WTC11 (cell line): ENCODE measurements at regions not wholly inside any gene's neighbourhood (a gene's known extent, or its start where the extent isn't known, plus 50 kb on each side); places are given as distances from the start of the nearest gene placed in this dataset.

ENCODE experiments used
- ATAC-seq: fragments of 200-7000 bp; cut with Tn5 transposase; 2 replicates; pipeline ENCODE4 v1.10.0; 2021; ENCODE audit warnings: mild to moderate bottlenecking, moderate library complexity
- CTCF ChIA-PET: fragments of 300-600 bp; sonication (Branson Sonifier 250); formaldehyde crosslinking; loops from one replicate; lab custom pipeline; 2021; ENCODE audit warnings: antibody characterized with exemption; lab: Charles Lee
- POLR2A ChIA-PET: fragments of 350-600 bp; sonication (Branson Sonifier 250); formaldehyde crosslinking; loops from one replicate; lab custom pipeline; 2021; ENCODE audit warnings: antibody characterized with exemption; lab: Charles Lee
- DNase-seq: peaks from one replicate; pipeline ENCODE4 v3.0.0; 2021; ENCODE audit warnings: low spot score
- H3K27ac Mint-ChIP-seq: 2 replicates; pipeline ENCODE4 v1.8.0; 2021; ENCODE audit warnings: mixed read lengths
- H3K27me3 Mint-ChIP-seq: 2 replicates; pipeline ENCODE4 v1.8.0; 2021; ENCODE audit warnings: low read depth, mild to moderate bottlenecking, moderate library complexity, mixed read lengths
- H3K36me3 Mint-ChIP-seq: 2 replicates; pipeline ENCODE4 v1.8.0; 2021; ENCODE audit warnings: mixed read lengths
- H3K4me1 Mint-ChIP-seq: 2 replicates; pipeline ENCODE4 v1.8.0; 2022; ENCODE audit warnings: mixed read lengths
- H3K4me3 Mint-ChIP-seq: 2 replicates; pipeline ENCODE4 v1.8.0; 2021; ENCODE audit warnings: mild to moderate bottlenecking, moderate library complexity, mixed read lengths
- H3K9me3 Mint-ChIP-seq: 2 replicates; pipeline ENCODE4 v1.8.0; 2021; ENCODE audit warnings: mixed read lengths
- ATF1 ChIP-seq: sonication (generic); formaldehyde crosslinking; IDR thresholded peaks from 2 replicates; pipeline ENCODE4 v1.8.1; 2023; ENCODE audit warnings: mild to moderate bottlenecking, moderate library complexity, missing genetic modification reagents
- CREB1 ChIP-seq: sonication (generic); formaldehyde crosslinking; IDR thresholded peaks from 2 replicates; pipeline ENCODE4 v1.8.0; 2023; ENCODE audit warnings: mild to moderate bottlenecking, missing genetic modification reagents
- ESRRA ChIP-seq: sonication (generic); formaldehyde crosslinking; IDR thresholded peaks from 2 replicates; pipeline ENCODE4 v1.8.1; 2022; ENCODE audit warnings: mild to moderate bottlenecking, missing genetic modification reagents, borderline replicate concordance
- HMGA2 ChIP-seq: fragments of 250-450 bp; sonication (Bioruptor Pico); IDR thresholded peaks from 2 replicates; pipeline ENCODE4 v1.4.0; 2021; ENCODE audit warnings: mild to moderate bottlenecking, moderate library complexity
- NR3C1 ChIP-seq: sonication (generic); formaldehyde crosslinking; conservative IDR thresholded peaks from 2 replicates; pipeline ENCODE4 v1.8.1; 2023; ENCODE audit warnings: low read depth, mild to moderate bottlenecking, missing genetic modification reagents
- TEAD1 ChIP-seq: sonication (generic); formaldehyde crosslinking; IDR thresholded peaks from 2 replicates; pipeline ENCODE4 v1.8.0; 2022; ENCODE audit warnings: mild to moderate bottlenecking, missing genetic modification reagents
- TEAD4 ChIP-seq: sonication (generic); formaldehyde crosslinking; IDR thresholded peaks from 2 replicates; pipeline ENCODE4 v1.8.0; 2022; ENCODE audit warnings: mild to moderate bottlenecking, missing genetic modification reagents
- ZNF121 ChIP-seq: sonication (generic); formaldehyde crosslinking; IDR thresholded peaks from 2 replicates; pipeline ENCODE4 v1.8.0; 2023; ENCODE audit warnings: missing genetic modification reagents
- TF ChIP-seq, protein P1 (sequence below): sonication (generic); formaldehyde crosslinking; IDR thresholded peaks from 2 replicates; pipeline ENCODE4 v1.8.0; 2022; ENCODE audit warnings: mild to moderate bottlenecking, missing genetic modification reagents
- TF ChIP-seq, protein P2 (sequence below): fragments of 250-450 bp; sonication (Bioruptor Pico); IDR thresholded peaks from 2 replicates; pipeline ENCODE4 v1.9.0; 2021; ENCODE audit warnings: mild to moderate bottlenecking
- TF ChIP-seq, protein P3 (sequence below): sonication (generic); formaldehyde crosslinking; IDR thresholded peaks from 2 replicates; pipeline ENCODE4 v1.8.1; 2023; ENCODE audit warnings: mild to moderate bottlenecking, missing genetic modification reagents
- TF ChIP-seq, protein P4 (sequence below): fragments of 250-450 bp; sonication (Bioruptor Pico); conservative IDR thresholded peaks from 2 replicates; pipeline ENCODE4 v1.9.0; 2021; ENCODE audit warnings: mild to moderate bottlenecking
- TF ChIP-seq, protein P5 (sequence below): sonication (generic); formaldehyde crosslinking; IDR thresholded peaks from 2 replicates; pipeline ENCODE4 v1.8.0; 2022; ENCODE audit warnings: mild to moderate bottlenecking, missing genetic modification reagents
- TF ChIP-seq, protein P6 (sequence below): sonication (generic); formaldehyde crosslinking; IDR thresholded peaks from 2 replicates; pipeline ENCODE4 v1.8.0; 2023; ENCODE audit warnings: missing genetic modification reagents, mild to moderate bottlenecking, borderline replicate concordance
- TF ChIP-seq, protein P7 (sequence below): sonication (generic); formaldehyde crosslinking; conservative IDR thresholded peaks from 2 replicates; pipeline ENCODE4 v1.8.1; 2023; ENCODE audit warnings: mild to moderate bottlenecking, low read depth, missing genetic modification reagents, moderate library complexity
- TF ChIP-seq, protein P8 (sequence below): sonication (generic); formaldehyde crosslinking; IDR thresholded peaks from 2 replicates; pipeline ENCODE4 v1.8.1; 2023; ENCODE audit warnings: mild to moderate bottlenecking, missing genetic modification reagents, moderate library complexity

DNA sequence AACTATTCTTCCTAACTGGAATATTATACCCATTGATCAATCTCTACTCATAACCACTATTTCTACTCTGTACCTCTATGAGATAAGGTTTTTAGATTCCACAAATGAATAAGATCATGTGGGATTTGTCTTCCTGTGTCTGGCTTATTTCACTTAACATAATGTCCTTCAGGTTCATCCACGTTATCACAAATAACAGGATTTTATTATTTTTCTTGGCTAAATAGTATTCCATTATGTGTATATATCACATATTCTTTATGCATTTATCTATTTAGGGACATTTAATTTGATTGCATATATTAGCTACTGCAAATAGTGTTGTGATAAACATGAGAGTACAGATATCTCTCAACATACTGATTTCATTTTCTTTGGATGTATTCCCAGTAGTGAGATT, 823.0 kb upstream of the ADGRB3 start:
- no peak for ATAC-seq
- DNase-seq, result no peak
- Mint-ChIP-seq H3K4me1 (no peaks in the 10 kb centered on the region), H3K4me3 (no peak overlapping the region), H3K36me3 (peaks cover 43% of the 10 kb centered on the region), H3K27me3 (no peaks in the 10 kb centered on the region; the same call in 1 of the 2 replicates), H3K9me3 (peaks cover 46% of the 10 kb centered on the region), H3K27ac (no peak overlapping the region)
- ChIA-PET POLR2A (no interaction called here), CTCF (no interaction called here)
- TF ChIP-seq, protein P1, sequence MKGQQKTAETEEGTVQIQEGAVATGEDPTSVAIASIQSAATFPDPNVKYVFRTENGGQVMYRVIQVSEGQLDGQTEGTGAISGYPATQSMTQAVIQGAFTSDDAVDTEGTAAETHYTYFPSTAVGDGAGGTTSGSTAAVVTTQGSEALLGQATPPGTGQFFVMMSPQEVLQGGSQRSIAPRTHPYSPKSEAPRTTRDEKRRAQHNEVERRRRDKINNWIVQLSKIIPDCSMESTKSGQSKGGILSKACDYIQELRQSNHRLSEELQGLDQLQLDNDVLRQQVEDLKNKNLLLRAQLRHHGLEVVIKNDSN (CRISPR knock-in tag), result no peak
- TF ChIP-seq, protein P2, sequence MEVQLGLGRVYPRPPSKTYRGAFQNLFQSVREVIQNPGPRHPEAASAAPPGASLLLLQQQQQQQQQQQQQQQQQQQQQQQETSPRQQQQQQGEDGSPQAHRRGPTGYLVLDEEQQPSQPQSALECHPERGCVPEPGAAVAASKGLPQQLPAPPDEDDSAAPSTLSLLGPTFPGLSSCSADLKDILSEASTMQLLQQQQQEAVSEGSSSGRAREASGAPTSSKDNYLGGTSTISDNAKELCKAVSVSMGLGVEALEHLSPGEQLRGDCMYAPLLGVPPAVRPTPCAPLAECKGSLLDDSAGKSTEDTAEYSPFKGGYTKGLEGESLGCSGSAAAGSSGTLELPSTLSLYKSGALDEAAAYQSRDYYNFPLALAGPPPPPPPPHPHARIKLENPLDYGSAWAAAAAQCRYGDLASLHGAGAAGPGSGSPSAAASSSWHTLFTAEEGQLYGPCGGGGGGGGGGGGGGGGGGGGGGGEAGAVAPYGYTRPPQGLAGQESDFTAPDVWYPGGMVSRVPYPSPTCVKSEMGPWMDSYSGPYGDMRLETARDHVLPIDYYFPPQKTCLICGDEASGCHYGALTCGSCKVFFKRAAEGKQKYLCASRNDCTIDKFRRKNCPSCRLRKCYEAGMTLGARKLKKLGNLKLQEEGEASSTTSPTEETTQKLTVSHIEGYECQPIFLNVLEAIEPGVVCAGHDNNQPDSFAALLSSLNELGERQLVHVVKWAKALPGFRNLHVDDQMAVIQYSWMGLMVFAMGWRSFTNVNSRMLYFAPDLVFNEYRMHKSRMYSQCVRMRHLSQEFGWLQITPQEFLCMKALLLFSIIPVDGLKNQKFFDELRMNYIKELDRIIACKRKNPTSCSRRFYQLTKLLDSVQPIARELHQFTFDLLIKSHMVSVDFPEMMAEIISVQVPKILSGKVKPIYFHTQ (CRISPR knock-in tag), result no peak
- no peak for TF ChIP-seq ATF1 (CRISPR knock-in tag)
- no peak for TF ChIP-seq NR3C1 (CRISPR knock-in tag)
- TF ChIP-seq, protein P3, sequence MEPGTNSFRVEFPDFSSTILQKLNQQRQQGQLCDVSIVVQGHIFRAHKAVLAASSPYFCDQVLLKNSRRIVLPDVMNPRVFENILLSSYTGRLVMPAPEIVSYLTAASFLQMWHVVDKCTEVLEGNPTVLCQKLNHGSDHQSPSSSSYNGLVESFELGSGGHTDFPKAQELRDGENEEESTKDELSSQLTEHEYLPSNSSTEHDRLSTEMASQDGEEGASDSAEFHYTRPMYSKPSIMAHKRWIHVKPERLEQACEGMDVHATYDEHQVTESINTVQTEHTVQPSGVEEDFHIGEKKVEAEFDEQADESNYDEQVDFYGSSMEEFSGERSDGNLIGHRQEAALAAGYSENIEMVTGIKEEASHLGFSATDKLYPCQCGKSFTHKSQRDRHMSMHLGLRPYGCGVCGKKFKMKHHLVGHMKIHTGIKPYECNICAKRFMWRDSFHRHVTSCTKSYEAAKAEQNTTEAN (CRISPR knock-in tag), result no peak
- TF ChIP-seq, protein P4, sequence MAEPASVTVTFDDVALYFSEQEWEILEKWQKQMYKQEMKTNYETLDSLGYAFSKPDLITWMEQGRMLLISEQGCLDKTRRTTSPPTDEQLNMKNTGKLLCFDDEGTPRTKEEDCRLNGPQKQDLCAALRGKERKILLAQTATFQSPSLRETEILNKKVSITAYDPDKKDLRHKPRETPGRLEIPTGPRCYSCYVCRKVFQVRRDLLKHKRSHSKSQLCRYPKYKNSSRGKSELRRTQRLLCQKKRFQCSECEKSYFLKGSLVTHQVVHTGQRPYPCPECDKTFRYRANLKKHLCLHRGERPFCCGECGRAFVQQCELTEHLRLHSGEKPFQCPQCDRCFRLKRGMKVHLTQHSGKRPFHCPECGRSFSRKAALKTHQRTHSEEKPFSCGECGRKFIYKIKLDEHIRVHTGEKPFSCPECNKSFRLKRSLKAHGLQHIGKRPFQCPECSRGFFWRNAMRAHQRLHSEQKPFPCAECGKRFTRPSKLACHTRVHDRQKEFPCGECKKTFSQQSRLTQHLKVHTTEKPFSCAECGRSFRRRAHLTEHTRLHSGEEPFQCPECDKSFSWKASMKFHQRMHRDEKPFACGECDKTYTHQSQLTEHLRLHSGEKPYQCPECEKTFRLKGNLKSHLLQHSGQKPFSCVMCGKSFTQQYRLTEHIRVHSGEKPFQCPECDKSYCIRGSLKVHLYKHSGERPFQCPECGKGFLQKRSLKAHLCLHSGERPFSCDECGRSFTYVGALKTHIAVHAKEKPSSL, result no peak
- TF ChIP-seq, protein P5, sequence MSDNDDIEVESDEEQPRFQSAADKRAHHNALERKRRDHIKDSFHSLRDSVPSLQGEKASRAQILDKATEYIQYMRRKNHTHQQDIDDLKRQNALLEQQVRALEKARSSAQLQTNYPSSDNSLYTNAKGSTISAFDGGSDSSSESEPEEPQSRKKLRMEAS (CRISPR knock-in tag), result no peak
- TF ChIP-seq, protein P6, sequence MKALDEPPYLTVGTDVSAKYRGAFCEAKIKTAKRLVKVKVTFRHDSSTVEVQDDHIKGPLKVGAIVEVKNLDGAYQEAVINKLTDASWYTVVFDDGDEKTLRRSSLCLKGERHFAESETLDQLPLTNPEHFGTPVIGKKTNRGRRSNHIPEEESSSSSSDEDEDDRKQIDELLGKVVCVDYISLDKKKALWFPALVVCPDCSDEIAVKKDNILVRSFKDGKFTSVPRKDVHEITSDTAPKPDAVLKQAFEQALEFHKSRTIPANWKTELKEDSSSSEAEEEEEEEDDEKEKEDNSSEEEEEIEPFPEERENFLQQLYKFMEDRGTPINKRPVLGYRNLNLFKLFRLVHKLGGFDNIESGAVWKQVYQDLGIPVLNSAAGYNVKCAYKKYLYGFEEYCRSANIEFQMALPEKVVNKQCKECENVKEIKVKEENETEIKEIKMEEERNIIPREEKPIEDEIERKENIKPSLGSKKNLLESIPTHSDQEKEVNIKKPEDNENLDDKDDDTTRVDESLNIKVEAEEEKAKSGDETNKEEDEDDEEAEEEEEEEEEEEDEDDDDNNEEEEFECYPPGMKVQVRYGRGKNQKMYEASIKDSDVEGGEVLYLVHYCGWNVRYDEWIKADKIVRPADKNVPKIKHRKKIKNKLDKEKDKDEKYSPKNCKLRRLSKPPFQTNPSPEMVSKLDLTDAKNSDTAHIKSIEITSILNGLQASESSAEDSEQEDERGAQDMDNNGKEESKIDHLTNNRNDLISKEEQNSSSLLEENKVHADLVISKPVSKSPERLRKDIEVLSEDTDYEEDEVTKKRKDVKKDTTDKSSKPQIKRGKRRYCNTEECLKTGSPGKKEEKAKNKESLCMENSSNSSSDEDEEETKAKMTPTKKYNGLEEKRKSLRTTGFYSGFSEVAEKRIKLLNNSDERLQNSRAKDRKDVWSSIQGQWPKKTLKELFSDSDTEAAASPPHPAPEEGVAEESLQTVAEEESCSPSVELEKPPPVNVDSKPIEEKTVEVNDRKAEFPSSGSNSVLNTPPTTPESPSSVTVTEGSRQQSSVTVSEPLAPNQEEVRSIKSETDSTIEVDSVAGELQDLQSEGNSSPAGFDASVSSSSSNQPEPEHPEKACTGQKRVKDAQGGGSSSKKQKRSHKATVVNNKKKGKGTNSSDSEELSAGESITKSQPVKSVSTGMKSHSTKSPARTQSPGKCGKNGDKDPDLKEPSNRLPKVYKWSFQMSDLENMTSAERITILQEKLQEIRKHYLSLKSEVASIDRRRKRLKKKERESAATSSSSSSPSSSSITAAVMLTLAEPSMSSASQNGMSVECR (CRISPR knock-in tag), result no peak
- no peak for TF ChIP-seq ZNF121 (CRISPR knock-in tag)
- no peak for TF ChIP-seq ESRRA (CRISPR knock-in tag)

DNA sequence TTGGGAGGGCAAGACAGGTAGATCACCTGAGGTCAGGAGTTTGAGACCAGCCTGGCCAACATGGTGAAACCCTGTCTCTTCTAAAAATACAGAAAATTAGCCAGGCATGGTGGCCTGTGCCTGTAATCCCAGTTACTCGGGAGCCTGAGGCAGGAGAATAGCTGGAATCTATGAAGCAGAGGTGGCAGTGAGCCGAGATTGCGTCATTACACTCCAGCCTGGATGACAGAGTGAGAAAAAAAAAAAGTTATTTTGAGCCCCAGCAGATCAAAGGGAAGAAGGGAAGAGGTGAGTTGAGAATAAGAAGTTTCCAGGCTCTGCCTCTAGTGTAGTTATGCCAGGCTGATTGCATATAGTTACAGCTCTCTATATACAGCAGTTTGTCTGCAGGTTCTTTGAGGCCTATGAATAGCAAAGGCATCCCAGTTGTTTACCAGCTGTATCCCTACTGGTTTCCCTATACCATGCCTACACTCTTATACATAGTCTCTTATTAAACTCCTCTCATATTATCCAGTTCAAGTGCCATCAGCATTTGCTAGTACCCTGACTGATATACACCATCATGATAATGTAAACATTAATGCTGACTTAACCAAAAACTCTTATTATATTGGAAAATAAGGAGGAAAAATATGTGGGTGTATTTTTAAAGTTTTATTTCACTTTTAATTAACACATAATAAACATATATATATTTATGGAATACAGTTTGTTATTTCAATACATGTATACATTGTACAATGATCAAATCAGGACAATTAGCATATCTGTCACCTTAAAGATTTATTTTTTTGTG, 823.6 kb upstream of the ADGRB3 start:
- ATAC-seq (no peak), DNase-seq (no peak)
- POLR2A ChIA-PET, result no interaction called here
- Mint-ChIP-seq H3K4me1 (no peaks in the 10 kb centered on the region), H3K4me3 (no peak overlapping the region), H3K36me3 (peaks cover 43% of the 10 kb centered on the region), H3K9me3 (peaks cover 53% of the 10 kb centered on the region), H3K27ac (no peak overlapping the region), H3K27me3 (no peaks in the 10 kb centered on the region; the same call in 1 of the 2 replicates)
- CTCF ChIA-PET, result no interaction called here
- TF ChIP-seq, protein P7, sequence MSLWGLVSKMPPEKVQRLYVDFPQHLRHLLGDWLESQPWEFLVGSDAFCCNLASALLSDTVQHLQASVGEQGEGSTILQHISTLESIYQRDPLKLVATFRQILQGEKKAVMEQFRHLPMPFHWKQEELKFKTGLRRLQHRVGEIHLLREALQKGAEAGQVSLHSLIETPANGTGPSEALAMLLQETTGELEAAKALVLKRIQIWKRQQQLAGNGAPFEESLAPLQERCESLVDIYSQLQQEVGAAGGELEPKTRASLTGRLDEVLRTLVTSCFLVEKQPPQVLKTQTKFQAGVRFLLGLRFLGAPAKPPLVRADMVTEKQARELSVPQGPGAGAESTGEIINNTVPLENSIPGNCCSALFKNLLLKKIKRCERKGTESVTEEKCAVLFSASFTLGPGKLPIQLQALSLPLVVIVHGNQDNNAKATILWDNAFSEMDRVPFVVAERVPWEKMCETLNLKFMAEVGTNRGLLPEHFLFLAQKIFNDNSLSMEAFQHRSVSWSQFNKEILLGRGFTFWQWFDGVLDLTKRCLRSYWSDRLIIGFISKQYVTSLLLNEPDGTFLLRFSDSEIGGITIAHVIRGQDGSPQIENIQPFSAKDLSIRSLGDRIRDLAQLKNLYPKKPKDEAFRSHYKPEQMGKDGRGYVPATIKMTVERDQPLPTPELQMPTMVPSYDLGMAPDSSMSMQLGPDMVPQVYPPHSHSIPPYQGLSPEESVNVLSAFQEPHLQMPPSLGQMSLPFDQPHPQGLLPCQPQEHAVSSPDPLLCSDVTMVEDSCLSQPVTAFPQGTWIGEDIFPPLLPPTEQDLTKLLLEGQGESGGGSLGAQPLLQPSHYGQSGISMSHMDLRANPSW (CRISPR knock-in tag), result no peak
- TF ChIP-seq ATF1 (CRISPR knock-in tag), result no peak
- no peak for TF ChIP-seq TEAD1
- TF ChIP-seq CREB1 (CRISPR knock-in tag), result no peak
- TF ChIP-seq, protein P3 (CRISPR knock-in tag), result no peak
- TF ChIP-seq HMGA2, result no peak
- TF ChIP-seq TEAD4 (CRISPR knock-in tag), result no peak
- TF ChIP-seq, protein P8, sequence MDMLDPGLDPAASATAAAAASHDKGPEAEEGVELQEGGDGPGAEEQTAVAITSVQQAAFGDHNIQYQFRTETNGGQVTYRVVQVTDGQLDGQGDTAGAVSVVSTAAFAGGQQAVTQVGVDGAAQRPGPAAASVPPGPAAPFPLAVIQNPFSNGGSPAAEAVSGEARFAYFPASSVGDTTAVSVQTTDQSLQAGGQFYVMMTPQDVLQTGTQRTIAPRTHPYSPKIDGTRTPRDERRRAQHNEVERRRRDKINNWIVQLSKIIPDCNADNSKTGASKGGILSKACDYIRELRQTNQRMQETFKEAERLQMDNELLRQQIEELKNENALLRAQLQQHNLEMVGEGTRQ (CRISPR knock-in tag), result no peak
